ENCODE measurements at regions not wholly inside any gene's neighbourhood (a gene's known extent, or its start where the extent isn't known, plus 50 kb on each side); places are given as distances from the start of the nearest gene placed in this dataset.

- TF ChIP-seq CTCF (conservative IDR thresholded peaks at IDR 0.05; ENCODE audit: low read depth, low read length) = no peak
- TF ChIP-seq POLR2A (IDR thresholded peaks at IDR 0.05; ENCODE audit: low read depth, low read length) = no peak
- no peak for TF ChIP-seq SMC3 (IDR thresholded peaks at IDR 0.05; ENCODE audit: low read depth, low read length)
- no peak for TF ChIP-seq RCOR1 (IDR thresholded peaks at IDR 0.05; ENCODE audit: insufficient replicate concordance, low read length)
- TF ChIP-seq, protein P1, sequence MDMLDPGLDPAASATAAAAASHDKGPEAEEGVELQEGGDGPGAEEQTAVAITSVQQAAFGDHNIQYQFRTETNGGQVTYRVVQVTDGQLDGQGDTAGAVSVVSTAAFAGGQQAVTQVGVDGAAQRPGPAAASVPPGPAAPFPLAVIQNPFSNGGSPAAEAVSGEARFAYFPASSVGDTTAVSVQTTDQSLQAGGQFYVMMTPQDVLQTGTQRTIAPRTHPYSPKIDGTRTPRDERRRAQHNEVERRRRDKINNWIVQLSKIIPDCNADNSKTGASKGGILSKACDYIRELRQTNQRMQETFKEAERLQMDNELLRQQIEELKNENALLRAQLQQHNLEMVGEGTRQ (IDR thresholded peaks at IDR 0.05; ENCODE audit: low read depth, low read length) = no peak
- TF ChIP-seq CEBPB (IDR thresholded peaks at IDR 0.05; ENCODE audit: low read depth, low read length) = no peak
- TF ChIP-seq MAZ (IDR thresholded peaks at IDR 0.05; ENCODE audit: borderline replicate concordance, low read depth, low read length) = no peak
- no peak for TF ChIP-seq CHD1 (IDR thresholded peaks at IDR 0.05; ENCODE audit: low read depth, low read length)
- TF ChIP-seq FOS (IDR thresholded peaks at IDR 0.05; ENCODE audit: low read depth, low read length) = no peak
- TF ChIP-seq RAD21 (IDR thresholded peaks at IDR 0.05; ENCODE audit: low read length) = no peak
- no peak for TF ChIP-seq BHLHE40 (IDR thresholded peaks at IDR 0.05; ENCODE audit: low read depth, low read length)
- no peak for TF ChIP-seq MXI1 (IDR thresholded peaks at IDR 0.05; ENCODE audit: borderline replicate concordance, low read depth, low read length)
- TF ChIP-seq RFX5 (IDR thresholded peaks at IDR 0.05; ENCODE audit: low read depth, low read length) = no peak
These were observed 274.5 kb upstream of the KIF2B start for GRCh38 chr17:53548252-53548651.

Measured in IMR-90 (cell line).